IMR-90 (cell line): ENCODE measurements at regions not wholly inside any gene's neighbourhood (a gene's known extent, or its start where the extent isn't known, plus 50 kb on each side); places are given as distances from the start of the nearest gene placed in this dataset.

Experiments used
- ATAC-seq: fragments of 200-7000 bp; cut with Tn5 transposase; 2 replicates; pipeline ENCODE4 v1.9.1; 2020; ENCODE audit warnings: low read depth, mild to moderate bottlenecking, moderate library complexity
- BruUV-seq: library from RNA; stranded (reverse); fragments of 400-500 nt; replicated peaks from 2 replicates; lab custom pipeline; 2021; lab: Mats Ljungman, UMichigan
- CTCF ChIA-PET: fragments of 300-600 bp; formaldehyde crosslinking; extraction: SDS; loops from one replicate; lab custom pipeline; 2021; ENCODE audit warnings: antibody characterized with exemption; lab: Yijun Ruan, JAX
- POLR2A ChIA-PET: fragments of 300-600 bp; sonication (Branson Sonifier 250); formaldehyde crosslinking; loops from one replicate; lab custom pipeline; 2022; ENCODE audit warnings: antibody characterized with exemption; ENCODE audit not compliant: unreplicated experiment; lab: Charles Lee
- DNase-seq: peaks from one replicate; pipeline ENCODE4 v3.0.0; 2013
- H2AFZ ChIP-seq: replicated peaks from 2 replicates; pipeline ENCODE3; 2013; ENCODE audit warnings: low read length, mild to moderate bottlenecking; ENCODE audit not compliant: poor library complexity
- H2AK5ac ChIP-seq: 2 replicates; pipeline ENCODE4 v1.6.1; 2013; ENCODE audit warnings: low read depth, low read length, inconsistent platforms
- H2AK9ac ChIP-seq: replicated peaks from 2 replicates; pipeline ENCODE3; 2013; ENCODE audit warnings: mild to moderate bottlenecking, low read depth, low read length, moderate library complexity; ENCODE audit not compliant: poor library complexity
- H2BK120ac ChIP-seq: 2 replicates; pipeline ENCODE4 v1.6.1; 2013; ENCODE audit warnings: low read depth, low read length, inconsistent platforms
- H2BK15ac ChIP-seq: 3 replicates; pipeline ENCODE4 v1.6.1; 2013; ENCODE audit warnings: low read depth, low read length, inconsistent platforms
- H2BK20ac ChIP-seq: 2 replicates; pipeline ENCODE4 v1.6.1; 2013; ENCODE audit warnings: low read depth, mild to moderate bottlenecking, inconsistent platforms, low read length, moderate library complexity
- H2BK5ac ChIP-seq: 2 replicates; pipeline ENCODE4 v1.6.1; 2013; ENCODE audit warnings: mild to moderate bottlenecking, low read depth, low read length, inconsistent platforms; ENCODE audit not compliant: poor library complexity, severe bottlenecking
- H3K14ac ChIP-seq: replicated peaks from 2 replicates; pipeline ENCODE4 v1.6.1; 2013; ENCODE audit warnings: low read depth, low read length, inconsistent platforms
- H3K18ac ChIP-seq: 2 replicates; pipeline ENCODE4 v1.6.1; 2013; ENCODE audit warnings: low read depth, low read length, control low read depth
- H3K23ac ChIP-seq: 2 replicates; pipeline ENCODE4 v1.6.1; 2013; ENCODE audit warnings: low read depth, low read length, inconsistent platforms
- H3K27ac ChIP-seq: 2 replicates; pipeline ENCODE4 v1.5.1; 2013; ENCODE audit warnings: mild to moderate bottlenecking, control low read depth, low read length; ENCODE audit not compliant: insufficient read depth
- H3K27me3 ChIP-seq: 2 replicates; pipeline ENCODE4 v1.6.1; 2013; ENCODE audit warnings: low read length; ENCODE audit not compliant: control insufficient read depth, insufficient read depth
- H3K36me3 ChIP-seq: 2 replicates; pipeline ENCODE4 v1.6.1; 2013; ENCODE audit warnings: low read length, mixed read lengths; ENCODE audit not compliant: control insufficient read depth, insufficient read depth
- H3K4ac ChIP-seq: 2 replicates; pipeline ENCODE4 v1.6.1; 2013; ENCODE audit warnings: low read depth, low read length, inconsistent platforms
- H3K4me1 ChIP-seq: 2 replicates; pipeline ENCODE4 v1.6.1; 2013; ENCODE audit warnings: low read length, mixed read lengths; ENCODE audit not compliant: control insufficient read depth, insufficient read depth
- H3K4me2 ChIP-seq: 2 replicates; pipeline ENCODE4 v1.6.1; 2013; ENCODE audit warnings: low read depth, mild to moderate bottlenecking, control low read depth, low read length, moderate library complexity
- H3K4me3 ChIP-seq: 2 replicates; pipeline ENCODE4 v1.5.1; 2013; ENCODE audit warnings: low read depth, mild to moderate bottlenecking, control low read depth, low read length, moderate library complexity; ENCODE audit not compliant: insufficient read depth
- H3K56ac ChIP-seq: 2 replicates; pipeline ENCODE4 v1.6.1; 2013; ENCODE audit warnings: low read length, inconsistent platforms; ENCODE audit not compliant: insufficient read depth; ENCODE audit errors: extremely low read depth
- H3K79me1 ChIP-seq, 2 experiments: 2 replicates each; pipeline ENCODE4 v1.6.1; 2013; ENCODE audit warnings: low read length in 2 of 2, inconsistent platforms in 1 of 2, low read depth in 1 of 2
- H3K9ac ChIP-seq: 2 replicates; pipeline ENCODE4 v1.6.1; 2013; ENCODE audit warnings: low read depth, low read length, control low read depth
- H3K9me1 ChIP-seq: 2 replicates; pipeline ENCODE4 v1.6.1; 2013; ENCODE audit warnings: low read length, inconsistent platforms; ENCODE audit not compliant: insufficient read depth
- H3K9me3 ChIP-seq: 2 replicates; pipeline ENCODE4 v1.6.1; 2013; ENCODE audit warnings: low read length; ENCODE audit not compliant: control insufficient read depth, insufficient read depth
- H4K20me1 ChIP-seq: 2 replicates; pipeline ENCODE4 v1.6.1; 2013; ENCODE audit warnings: low read length, inconsistent platforms; ENCODE audit not compliant: insufficient read depth
- H4K5ac ChIP-seq: 2 replicates; pipeline ENCODE4 v1.6.1; 2013; ENCODE audit warnings: mild to moderate bottlenecking, low read depth, low read length, control low read depth
- H4K8ac ChIP-seq, 2 experiments: 2 replicates each; pipeline ENCODE4 v1.6.1; 2013; ENCODE audit warnings: low read depth in 2 of 2, low read length in 2 of 2, control low read depth in 1 of 2, inconsistent platforms in 1 of 2
- H4K91ac ChIP-seq: 2 replicates; pipeline ENCODE4 v1.6.1; 2013; ENCODE audit warnings: low read depth, low read length, inconsistent platforms; ENCODE audit not compliant: insufficient read depth
- BHLHE40 ChIP-seq: fragments of 150-350 bp; IDR thresholded peaks from 2 replicates; pipeline ENCODE4 v1.6.1; 2016; ENCODE audit warnings: mild to moderate bottlenecking, low read depth, low read length
- CEBPB ChIP-seq: IDR thresholded peaks from 2 replicates; pipeline ENCODE4 v1.6.1; 2012; ENCODE audit warnings: low read depth, low read length, improper control_type of control experiment
- FOS ChIP-seq: fragments of 150-350 bp; IDR thresholded peaks from 2 replicates; pipeline ENCODE4 v1.6.1; 2016; ENCODE audit warnings: low read depth, low read length
- MAFK ChIP-seq: IDR thresholded peaks from 2 replicates; pipeline ENCODE4 v1.6.1; 2012; ENCODE audit warnings: low read depth, low read length, improper control_type of control experiment
- NFE2L2 ChIP-seq: fragments of 150-350 bp; IDR thresholded peaks from 2 replicates; pipeline ENCODE4 v1.6.1; 2016; ENCODE audit warnings: low read depth, mild to moderate bottlenecking, low read length
- RAD21 ChIP-seq: IDR thresholded peaks from 2 replicates; pipeline ENCODE4 v1.6.1; 2012; ENCODE audit warnings: low read length, improper control_type of control experiment
- RCOR1 ChIP-seq: IDR thresholded peaks from 2 replicates; pipeline ENCODE4 v1.6.1; 2012; ENCODE audit warnings: mild to moderate bottlenecking, low read length, improper control_type of control experiment; ENCODE audit not compliant: insufficient replicate concordance
- RFX5 ChIP-seq: IDR thresholded peaks from 2 replicates; pipeline ENCODE4 v1.8.0; 2012; ENCODE audit warnings: low read depth, mild to moderate bottlenecking, low read length, moderate library complexity
- USF2 ChIP-seq: fragments of 150-350 bp; IDR thresholded peaks from 2 replicates; pipeline ENCODE4 v1.6.1; 2017; ENCODE audit warnings: mild to moderate bottlenecking, antibody characterized with exemption, low read length, low read depth
- WGBS, 2 experiments: methylation state at CpG; one replicate each; pipeline versions ENCODE4 v1.1.5 to v1.1.7; 2013; ENCODE audit warnings: missing lambda C conversion rate in 2 of 2; ENCODE audit not compliant: insufficient read length in 1 of 2; ENCODE audit errors: extremely low coverage in 2 of 2; 5-methylcytosine and 5-hydroxymethylcytosine counted together
- dilution Hi-C: fragments of 300-500 bp; cut with HindIII; formaldehyde crosslinking; loops from one replicate; pipeline ENCODE4 v1.14.3; 2018; ENCODE audit warnings: low sequenced_read_pairs; ENCODE audit not compliant: unreplicated experiment
- in situ Hi-C: fragments of 300-500 bp; cut with MboI; formaldehyde crosslinking; loops from 3 replicates; pipeline ENCODE4 v1.14.3; 2019; ENCODE audit warnings: low sequenced_read_pairs, inconsistent platforms, mixed read lengths
- intact Hi-C: fragments of 100-400 bp; cut with micrococcal nuclease; formaldehyde crosslinking; loops from 2 replicates; pipeline ENCODE4 v1.10.0; 2022
- TF ChIP-seq, protein P1 (sequence below): fragments of 150-350 bp; IDR thresholded peaks from 2 replicates; pipeline ENCODE4 v1.6.1; 2016; ENCODE audit warnings: low read depth, mild to moderate bottlenecking, low read length, moderate library complexity, borderline replicate concordance

DNA sequence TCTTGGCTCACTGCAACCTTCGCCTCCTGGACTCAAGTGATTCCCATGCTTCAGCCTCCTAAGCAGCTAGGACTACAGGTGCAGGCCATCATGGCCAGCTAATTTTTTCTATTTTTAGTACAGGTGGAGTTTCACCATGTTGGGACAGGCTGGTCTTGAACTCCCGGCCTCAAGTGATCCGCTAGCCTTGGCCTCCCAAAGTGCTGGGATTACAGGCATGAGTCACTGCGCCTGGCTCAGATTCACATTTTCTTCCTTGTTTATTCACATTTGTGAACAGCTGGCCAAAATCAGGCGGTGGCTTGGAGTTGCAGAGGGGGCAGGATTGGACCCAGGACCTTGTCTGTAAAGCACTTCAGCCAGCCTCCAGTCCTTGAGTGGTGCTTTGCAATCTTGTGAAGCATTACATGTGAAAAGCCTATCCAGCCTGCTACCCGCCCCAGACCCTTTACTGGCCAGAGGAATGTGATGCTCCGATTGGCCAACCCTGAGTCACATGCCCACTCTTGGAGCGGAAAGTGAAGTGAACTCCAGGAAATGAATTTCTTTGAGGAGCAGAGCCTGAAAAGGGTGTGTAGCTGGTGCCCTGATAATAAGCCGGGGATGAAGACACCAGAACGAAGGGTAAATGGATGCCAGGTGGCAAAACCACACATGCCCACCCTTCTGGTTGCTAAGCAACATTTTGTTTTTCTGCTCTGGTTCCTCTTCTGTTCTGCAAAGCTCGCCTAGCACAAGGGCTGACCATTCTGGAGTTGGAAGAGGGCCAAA lies 62.6 kb upstream of the PTPRJ start:
- no peaks in the 10 kb centered on the region for H3K36me3 ChIP-seq
- H2BK15ac ChIP-seq = peak overlapping the region; percentile 93
- POLR2A ChIA-PET = no interaction called here
- peak overlapping the region; percentile 90 for H3K14ac ChIP-seq
- intact Hi-C loops = loop anchor here (2.0 to 5.0 kb wide), 2 partner anchors 55 to 150 kb away; partner anchors contain the start of gene FNBP4
- peaks cover 6% of the 10 kb centered on the region for H3K9me1 ChIP-seq
- CTCF ChIA-PET = no interaction called here
- peak overlapping the region; percentile 73 for H2BK5ac ChIP-seq
- H3K4me1 ChIP-seq = peaks cover 11% of the 10 kb centered on the region
- peak overlapping the region; percentile 89 for H2AK5ac ChIP-seq
- H3K23ac ChIP-seq = peak overlapping the region; percentile 90
- peak overlapping the region; percentile 90 to 97 for H4K8ac ChIP-seq
- H2BK120ac ChIP-seq = peak overlapping the region; percentile 91
- dilution Hi-C loops = no loop called here
- no TSS peak for BruUV-seq
- no peak for TF ChIP-seq BHLHE40
- peak; percentile 97 for TF ChIP-seq RCOR1
- TF ChIP-seq MAFK = no peak
- TF ChIP-seq RFX5 = no peak
- peak; percentile 97 for TF ChIP-seq USF2
- TF ChIP-seq, protein P1, sequence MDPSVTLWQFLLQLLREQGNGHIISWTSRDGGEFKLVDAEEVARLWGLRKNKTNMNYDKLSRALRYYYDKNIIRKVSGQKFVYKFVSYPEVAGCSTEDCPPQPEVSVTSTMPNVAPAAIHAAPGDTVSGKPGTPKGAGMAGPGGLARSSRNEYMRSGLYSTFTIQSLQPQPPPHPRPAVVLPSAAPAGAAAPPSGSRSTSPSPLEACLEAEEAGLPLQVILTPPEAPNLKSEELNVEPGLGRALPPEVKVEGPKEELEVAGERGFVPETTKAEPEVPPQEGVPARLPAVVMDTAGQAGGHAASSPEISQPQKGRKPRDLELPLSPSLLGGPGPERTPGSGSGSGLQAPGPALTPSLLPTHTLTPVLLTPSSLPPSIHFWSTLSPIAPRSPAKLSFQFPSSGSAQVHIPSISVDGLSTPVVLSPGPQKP = no peak
- TF ChIP-seq NFE2L2 = peak; percentile 22; the same call in 1 of the 2 replicates
- TF ChIP-seq RAD21 = no peak
- TF ChIP-seq CEBPB = no peak
- peak; percentile 76 for TF ChIP-seq FOS
- H3K4ac ChIP-seq = peak overlapping the region; percentile 95
- H2AFZ ChIP-seq = peak overlapping the region; percentile 92
- DNase-seq (peak; percentile 98), ATAC-seq (peak; percentile 98)
- no peaks in the 10 kb centered on the region for H3K27me3 ChIP-seq
- H4K20me1 ChIP-seq = no peaks in the 10 kb centered on the region
- H3K9me3 ChIP-seq = no peaks in the 10 kb centered on the region
- peak overlapping the region; percentile 97 for H4K91ac ChIP-seq
- H3K79me1 ChIP-seq = no peaks in the 10 kb centered on the region
- in situ Hi-C loops = no loop called here
- H3K4me3 ChIP-seq = peak overlapping the region; percentile 6; the same call in 1 of the 2 replicates
- peak overlapping the region; percentile 47 for H2AK9ac ChIP-seq
- H3K4me2 ChIP-seq = peak overlapping the region; percentile 69
- peak overlapping the region; percentile 21; the same call in 1 of the 2 replicates for H3K9ac ChIP-seq
- H4K5ac ChIP-seq = peak overlapping the region; percentile 90
- H3K27ac ChIP-seq = peak overlapping the region; percentile 74; the same call in 1 of the 2 replicates
- 33% methylated on average over 2 of the region's 11 CpGs; no CpG with 5 or more reads in 1 of the 2 experiments for WGBS, 2 experiments
- H3K18ac ChIP-seq = peak overlapping the region; percentile 59
- peak overlapping the region; percentile 89 for H3K56ac ChIP-seq
- H2BK20ac ChIP-seq = peak overlapping the region; percentile 91
